H1 (cell line): ENCODE measurements at regions not wholly inside any gene's neighbourhood (a gene's known extent, or its start where the extent isn't known, plus 50 kb on each side); places are given as distances from the start of the nearest gene placed in this dataset.

ENCODE experiments used
- CTCF ChIA-PET: fragments of 300-600 bp; sonication (Branson Sonifier 250); formaldehyde crosslinking; loops from one replicate; lab custom pipeline; 2021; ENCODE audit not compliant: partially characterized antibody; lab: Charles Lee
- POLR2A ChIA-PET: fragments of 300-600 bp; sonication (Branson Sonifier 250); formaldehyde crosslinking; loops from one replicate; lab custom pipeline; 2021; ENCODE audit warnings: inconsistent platforms; ENCODE audit not compliant: partially characterized antibody; lab: Charles Lee
- DNase-seq, 2 experiments: peaks; one replicate each; pipeline versions ENCODE4 v3.0.0 to v3.0.0-alpha.2; 2010 to 2022; ENCODE audit warnings: low spot score in 2 of 2, low read depth in 1 of 2, mixed read lengths in 1 of 2
- FAIRE-seq: peaks from 2 replicates; lab custom pipeline; 2011; peaks lifted over from hg19 to GRCh38; lab: Jason Lieb, UNC
- H2AFZ ChIP-seq: 2 replicates; pipeline ENCODE4 v1.8.1; 2012; ENCODE audit warnings: low read length, inconsistent platforms
- H2AK5ac ChIP-seq: 2 replicates; pipeline ENCODE4 v1.6.1; 2013; ENCODE audit warnings: low read depth, low read length
- H2BK120ac ChIP-seq: replicated peaks from 2 replicates; pipeline ENCODE3; 2013; ENCODE audit warnings: low read depth, low read length, inconsistent platforms
- H2BK12ac ChIP-seq: 2 replicates; pipeline ENCODE4 v1.6.1; 2013; ENCODE audit warnings: low read depth, low read length
- H2BK15ac ChIP-seq: 2 replicates; pipeline ENCODE4 v1.6.1; 2013; ENCODE audit warnings: low read length
- H2BK20ac ChIP-seq: 2 replicates; pipeline ENCODE4 v1.6.1; 2013; ENCODE audit warnings: low read length
- H2BK5ac ChIP-seq: 2 replicates; pipeline ENCODE4 v1.6.1; 2013; ENCODE audit warnings: low read depth, low read length
- H3K14ac ChIP-seq: 2 replicates; pipeline ENCODE4 v1.6.1; 2013; ENCODE audit warnings: inconsistent platforms; ENCODE audit not compliant: insufficient read length
- H3K18ac ChIP-seq: 2 replicates; pipeline ENCODE4 v1.6.1; 2013; ENCODE audit warnings: low read length; ENCODE audit errors: extremely low read depth
- H3K23ac ChIP-seq: 2 replicates; pipeline ENCODE4 v1.6.1; 2013; ENCODE audit warnings: inconsistent platforms; ENCODE audit not compliant: insufficient read length
- H3K23me2 ChIP-seq: 2 replicates; pipeline ENCODE4 v1.6.1; 2013; ENCODE audit warnings: low read depth, low read length
- H3K27ac ChIP-seq: 2 replicates; pipeline ENCODE4 v1.6.1; 2011; ENCODE audit warnings: low read depth, low read length, inconsistent platforms
- H3K27me3 ChIP-seq, 4 experiments: replicated peaks in 1 of 4; 1 replicate in 1 of 4; 2 replicates in 3 of 4; pipeline versions ENCODE4 v1.6.1 to v1.8.1; 2011 to 2013; ENCODE audit warnings: low read length in 3 of 4, mild to moderate bottlenecking in 3 of 4, inconsistent platforms in 2 of 4, mixed read lengths in 2 of 4, moderate library complexity in 1 of 4; ENCODE audit not compliant: control insufficient read depth in 3 of 4, insufficient read depth in 3 of 4; ENCODE audit errors: extremely low read depth in 1 of 4
- H3K36me3 ChIP-seq, 4 experiments: 2 replicates each; pipeline versions ENCODE4 v1.6.1 to v1.8.1; 2011 to 2013; ENCODE audit warnings: mild to moderate bottlenecking in 4 of 4, low read length in 3 of 4, moderate library complexity in 2 of 4, control low read depth in 1 of 4, inconsistent platforms in 1 of 4; ENCODE audit not compliant: insufficient read depth in 4 of 4, control insufficient read depth in 2 of 4
- H3K4ac ChIP-seq: replicated peaks from 2 replicates; pipeline ENCODE3; 2013; ENCODE audit warnings: low read length, low read depth, mixed read lengths, inconsistent platforms; ENCODE audit not compliant: insufficient read length
- H3K4me1 ChIP-seq, 4 experiments: replicated peaks in 1 of 4; 1 replicate in 1 of 4; 2 replicates in 3 of 4; pipeline versions ENCODE4 v1.6.1 to v1.8.1; 2011 to 2013; ENCODE audit warnings: low read length in 3 of 4, inconsistent platforms in 2 of 4, mixed read lengths in 1 of 4; ENCODE audit not compliant: insufficient read depth in 4 of 4, control insufficient read depth in 3 of 4
- H3K4me2 ChIP-seq, 2 experiments: 2 replicates each; pipeline versions ENCODE4 v1.6.1 to v1.8.1; 2011 to 2013; ENCODE audit warnings: low read depth in 2 of 2, low read length in 2 of 2, control low read depth in 1 of 2, inconsistent platforms in 1 of 2, mild to moderate bottlenecking in 1 of 2; ENCODE audit not compliant: insufficient read depth in 1 of 2
- H3K4me3 ChIP-seq, 4 experiments: fragments of 200-600, 300-600 bp in 1 of 4; sonication (generic), shearing (Covaris generic), sonication (Bioruptor Twin) in 1 of 4; 2 replicates each; pipeline versions ENCODE4 v1.5.1 to v1.8.1; 2011 to 2016; ENCODE audit warnings: low read length in 4 of 4, low read depth in 3 of 4, control low read depth in 2 of 4, inconsistent platforms in 2 of 4, mild to moderate bottlenecking in 2 of 4, mixed read lengths in 1 of 4, moderate library complexity in 1 of 4; ENCODE audit not compliant: insufficient read depth in 2 of 4; ENCODE audit errors: extremely low read depth in 1 of 4
- H3K56ac ChIP-seq: replicated peaks from 2 replicates; pipeline ENCODE3; 2013; ENCODE audit warnings: low read depth, mild to moderate bottlenecking, mixed read lengths, low read length, inconsistent platforms; ENCODE audit not compliant: insufficient read length
- H3K79me1 ChIP-seq: 2 replicates; pipeline ENCODE4 v1.6.1; 2013; ENCODE audit warnings: low read depth, low read length, control low read depth
- H3K79me2 ChIP-seq, 2 experiments: 2 replicates each; pipeline versions ENCODE4 v1.6.1 to v1.8.1; 2012 to 2013; ENCODE audit warnings: low read length in 2 of 2, mild to moderate bottlenecking in 2 of 2, inconsistent platforms in 1 of 2; ENCODE audit not compliant: insufficient read depth in 2 of 2, control insufficient read depth in 1 of 2
- H3K9ac ChIP-seq, 4 experiments: replicated peaks in 1 of 4; 1 replicate in 1 of 4; 2 replicates in 3 of 4; pipeline versions ENCODE4 v1.6.1 to v1.8.1; 2011 to 2013; ENCODE audit warnings: low read depth in 3 of 4, low read length in 3 of 4, control low read depth in 2 of 4, mild to moderate bottlenecking in 2 of 4, moderate library complexity in 2 of 4, inconsistent platforms in 1 of 4; ENCODE audit errors: extremely low read depth in 1 of 4
- H3K9me3 ChIP-seq, 2 experiments: 2 replicates each; pipeline versions ENCODE4 v1.6.1 to v1.8.1; 2012 to 2013; ENCODE audit warnings: mild to moderate bottlenecking in 2 of 2, moderate library complexity in 2 of 2, control low read depth in 1 of 2, inconsistent platforms in 1 of 2, low read depth in 1 of 2, low read length in 1 of 2, mixed read lengths in 1 of 2; ENCODE audit not compliant: insufficient read depth in 2 of 2
- H4K20me1 ChIP-seq, 2 experiments: replicated peaks in 1 of 2; 2 replicates each; pipeline versions ENCODE3 to v1.8.1; 2011 to 2013; ENCODE audit warnings: inconsistent platforms in 2 of 2, low read length in 2 of 2, mild to moderate bottlenecking in 1 of 2; ENCODE audit not compliant: insufficient read depth in 2 of 2, control insufficient read depth in 1 of 2
- H4K5ac ChIP-seq: 2 replicates; pipeline ENCODE4 v1.6.1; 2013; ENCODE audit warnings: low read length, low read depth, mixed read lengths, inconsistent platforms; ENCODE audit not compliant: insufficient read length
- H4K8ac ChIP-seq: 2 replicates; pipeline ENCODE4 v1.8.0; 2013; ENCODE audit warnings: mild to moderate bottlenecking, moderate library complexity, low read length, inconsistent platforms; ENCODE audit not compliant: insufficient read depth; ENCODE audit errors: extremely low read depth
- H4K91ac ChIP-seq: replicated peaks from 2 replicates; pipeline ENCODE3; 2013; ENCODE audit warnings: low read length, mixed read lengths, inconsistent platforms; ENCODE audit not compliant: insufficient read length
- BRCA1 ChIP-seq: IDR thresholded peaks from 2 replicates; pipeline ENCODE4 v1.6.1; 2012; ENCODE audit warnings: low read depth, low read length, improper control_type of control experiment
- CHD1 ChIP-seq: IDR thresholded peaks from 2 replicates; pipeline ENCODE4 v1.6.1; 2012; ENCODE audit warnings: low read depth, low read length, improper control_type of control experiment
- EGR1 ChIP-seq: IDR thresholded peaks from 2 replicates; pipeline ENCODE4 v1.6.1; 2011; ENCODE audit warnings: low read depth, low read length, borderline replicate concordance
- MAFK ChIP-seq: IDR thresholded peaks from 2 replicates; pipeline ENCODE4 v1.6.1; 2012; ENCODE audit warnings: low read depth, mild to moderate bottlenecking, improper control_type of control experiment, low read length
- PHF8 ChIP-seq: fragments of 200-600 bp; sonication (generic); conservative IDR thresholded peaks from 2 replicates; pipeline ENCODE4 v1.7.1; 2012; ENCODE audit warnings: low read depth, mild to moderate bottlenecking, inconsistent platforms, low read length, moderate library complexity
- POLR2A ChIP-seq, 2 experiments: IDR thresholded peaks; 1 replicate in 1 of 2; 2 replicates in 1 of 2; pipeline ENCODE4 v1.6.1; 2011; ENCODE audit warnings: low read depth in 2 of 2, low read length in 2 of 2, mild to moderate bottlenecking in 2 of 2; ENCODE audit errors: control extremely low read depth in 1 of 2
- RAD21 ChIP-seq, 2 experiments: IDR thresholded peaks in 1 of 2; conservative IDR thresholded peaks in 1 of 2; 2 replicates each; pipeline ENCODE4 v1.6.1; 2011; ENCODE audit warnings: low read depth in 2 of 2, low read length in 2 of 2, improper control_type of control experiment in 1 of 2, inconsistent platforms in 1 of 2, mild to moderate bottlenecking in 1 of 2, moderate library complexity in 1 of 2
- SAP30 ChIP-seq: fragments of 300-600 bp; sonication (generic); IDR thresholded peaks from 2 replicates; pipeline ENCODE4 v1.7.1; 2012; ENCODE audit warnings: low read length, moderate library complexity, mild to moderate bottlenecking, inconsistent platforms; ENCODE audit not compliant: insufficient read depth, insufficient replicate concordance
- ZNF274 ChIP-seq: IDR thresholded peaks from 2 replicates; pipeline ENCODE4 v1.7.0; 2012; ENCODE audit warnings: low read length, borderline replicate concordance; ENCODE audit errors: extremely low read depth
- WGBS, 2 experiments: shearing (Covaris generic) in 1 of 2; methylation state at CpG; one replicate each; pipeline versions ENCODE4 v1.1.6 to v1.1.7; 2013 to 2015; ENCODE audit warnings: low lambda C conversion rate in 2 of 2, mixed read lengths in 2 of 2, inconsistent platforms in 1 of 2, low coverage in 1 of 2, missing lambda C conversion rate in 1 of 2; ENCODE audit not compliant: insufficient replicate concordance in 2 of 2, insufficient coverage in 1 of 2, insufficient read length in 1 of 2; ENCODE audit errors: extremely low coverage in 1 of 2, missing lambda C conversion rate in 1 of 2; 5-methylcytosine and 5-hydroxymethylcytosine counted together

DNA sequence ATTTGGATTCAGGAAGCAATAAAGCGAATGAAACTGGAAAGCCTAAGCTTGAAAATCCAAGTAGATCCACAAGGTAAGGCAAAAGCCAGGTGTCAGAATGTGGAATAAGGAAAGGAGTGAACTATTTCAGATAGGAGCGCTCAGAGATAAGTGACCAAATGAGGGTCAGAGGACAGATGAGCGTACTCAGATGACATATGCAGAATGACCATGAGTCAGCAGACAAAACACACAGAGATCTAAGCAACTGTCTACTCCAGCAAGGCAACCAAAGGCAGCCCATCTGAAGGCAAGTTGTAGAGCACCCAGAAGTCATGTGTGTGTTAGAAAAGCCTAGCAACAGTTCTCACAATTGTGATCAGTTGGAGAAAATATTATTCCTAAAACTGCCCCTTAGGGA lies 548.4 kb upstream of the FSHR start:
- ChIA-PET CTCF (interaction anchor here (1.2 kb wide), 1 partner anchor 14 kb away, joined by 4 read pairs; no protein-coding TSS in a partner anchor), POLR2A (no interaction called here)
- Histone ChIP-seq H3K23ac (no peak overlapping the region), H3K4me1 (no peaks in the 10 kb centered on the region), H2BK12ac (no peak overlapping the region), H3K27ac (no peak overlapping the region), H3K9ac (no peak overlapping the region), H3K56ac (no peak overlapping the region), H3K14ac (no peak overlapping the region), H3K27me3 (no peaks in the 10 kb centered on the region), H3K4me2 (no peak overlapping the region), H2AK5ac (no peak overlapping the region), H4K91ac (no peak overlapping the region), H2BK20ac (no peak overlapping the region), H2BK120ac (no peak overlapping the region), H3K79me2 (no peaks in the 10 kb centered on the region), H3K36me3 (no peaks in the 10 kb centered on the region), H2BK5ac (no peak overlapping the region), H3K23me2 (no peaks in the 10 kb centered on the region), H2BK15ac (no peak overlapping the region), H4K8ac (no peak overlapping the region), H3K4ac (no peak overlapping the region), H2AFZ (no peak overlapping the region), H3K9me3 (no peaks in the 10 kb centered on the region), H3K18ac (no peak overlapping the region), H4K20me1 (no peaks in the 10 kb centered on the region), H3K4me3 (no peak overlapping the region), H3K79me1 (no peaks in the 10 kb centered on the region), H4K5ac (no peak overlapping the region)
- TF ChIP-seq POLR2A (IDR thresholded peaks at IDR 0.05; ENCODE audit: control extremely low read depth in 1 of 2, low read depth in 2 of 2, low read length in 2 of 2) (no peak), SAP30 (no peak), EGR1 (no peak), MAFK (no peak), CHD1 (no peak), RAD21 (IDR thresholded peaks at IDR 0.05 in 1 of 2, conservative IDR thresholded peaks at IDR 0.05 in 1 of 2; ENCODE audit: low read depth in 2 of 2, low read length in 2 of 2) (no peak), ZNF274 (no peak), PHF8 (no peak), BRCA1 (no peak)
- DNase-seq (no peak), FAIRE-seq (no peak)
- 89% methylated on average over 3 of the region's 3 CpGs; no CpG with 5 or more reads in 1 of the 2 experiments for WGBS, 2 experiments
